ENCODE measurements at regions not wholly inside any gene's neighbourhood (a gene's known extent, or its start where the extent isn't known, plus 50 kb on each side); places are given as distances from the start of the nearest gene placed in this dataset.

DNA sequence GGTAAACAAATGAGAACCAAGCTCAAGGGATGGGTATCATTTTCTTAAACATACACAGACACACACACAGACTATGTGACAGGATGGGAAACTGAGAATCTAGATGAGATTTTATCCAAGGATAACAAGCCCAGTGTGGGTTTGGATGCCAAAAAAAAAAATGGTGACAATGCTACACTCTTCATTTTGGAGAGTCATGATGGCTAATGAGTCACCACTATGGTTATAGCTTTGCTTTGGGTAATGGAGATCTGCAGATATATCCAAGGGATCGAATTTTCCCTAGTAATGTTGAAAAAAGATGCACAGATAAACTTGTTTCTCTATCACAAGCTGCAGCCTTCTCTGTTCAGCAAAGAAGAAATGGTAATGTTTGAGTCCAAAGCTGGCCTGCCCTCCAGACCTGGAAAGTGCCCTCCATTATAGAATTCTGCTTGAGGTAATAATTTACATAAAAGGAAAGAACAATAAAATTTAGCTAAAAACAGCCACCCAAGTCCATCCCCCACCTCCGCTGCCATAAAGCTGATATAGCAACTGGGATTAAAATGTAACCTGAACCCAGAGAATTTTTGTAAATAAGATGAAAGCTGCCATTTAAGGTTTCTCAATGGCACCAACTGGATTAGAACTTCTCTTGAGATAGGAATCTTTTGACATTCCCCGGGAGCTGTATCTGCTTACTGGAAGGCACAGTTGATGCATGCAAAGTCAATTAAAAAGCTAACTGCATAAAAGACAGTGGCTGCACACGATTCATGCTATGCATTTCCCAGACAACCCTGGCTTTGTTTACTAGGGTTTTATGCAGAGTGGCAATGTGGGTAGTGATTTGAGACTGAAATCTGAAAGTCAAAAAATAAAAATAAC lies 395.2 kb upstream of the LYPLAL1 start:
- TF ChIP-seq EZH2 (IDR thresholded peaks at IDR 0.05) (no peak), POLR2A (IDR thresholded peaks at IDR 0.05; ENCODE audit: borderline replicate concordance, extremely low read depth, insufficient read depth, insufficient read length) (no peak), ELF1 (IDR thresholded peaks at IDR 0.05; ENCODE audit: borderline replicate concordance, low read depth) (no peak), RAD21 (IDR thresholded peaks at IDR 0.05; ENCODE audit: low read depth) (no peak), POLR2AphosphoS5 (IDR thresholded peaks at IDR 0.05; ENCODE audit: low read depth, low read length) (no peak), ZNF274 (IDR thresholded peaks at IDR 0.05; ENCODE audit: low read depth, low read length) (no peak), CEBPB (IDR thresholded peaks at IDR 0.05; ENCODE audit: low read depth) (no peak), SIN3A (IDR thresholded peaks at IDR 0.05; ENCODE audit: low read depth) (no peak), SP1 (IDR thresholded peaks at IDR 0.05; ENCODE audit: low read depth) (no peak), JUND (IDR thresholded peaks at IDR 0.05) (no peak), SRF (IDR thresholded peaks at IDR 0.05; ENCODE audit: low read depth) (no peak)
- TF ChIP-seq, protein P1, sequence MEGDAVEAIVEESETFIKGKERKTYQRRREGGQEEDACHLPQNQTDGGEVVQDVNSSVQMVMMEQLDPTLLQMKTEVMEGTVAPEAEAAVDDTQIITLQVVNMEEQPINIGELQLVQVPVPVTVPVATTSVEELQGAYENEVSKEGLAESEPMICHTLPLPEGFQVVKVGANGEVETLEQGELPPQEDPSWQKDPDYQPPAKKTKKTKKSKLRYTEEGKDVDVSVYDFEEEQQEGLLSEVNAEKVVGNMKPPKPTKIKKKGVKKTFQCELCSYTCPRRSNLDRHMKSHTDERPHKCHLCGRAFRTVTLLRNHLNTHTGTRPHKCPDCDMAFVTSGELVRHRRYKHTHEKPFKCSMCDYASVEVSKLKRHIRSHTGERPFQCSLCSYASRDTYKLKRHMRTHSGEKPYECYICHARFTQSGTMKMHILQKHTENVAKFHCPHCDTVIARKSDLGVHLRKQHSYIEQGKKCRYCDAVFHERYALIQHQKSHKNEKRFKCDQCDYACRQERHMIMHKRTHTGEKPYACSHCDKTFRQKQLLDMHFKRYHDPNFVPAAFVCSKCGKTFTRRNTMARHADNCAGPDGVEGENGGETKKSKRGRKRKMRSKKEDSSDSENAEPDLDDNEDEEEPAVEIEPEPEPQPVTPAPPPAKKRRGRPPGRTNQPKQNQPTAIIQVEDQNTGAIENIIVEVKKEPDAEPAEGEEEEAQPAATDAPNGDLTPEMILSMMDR (IDR thresholded peaks at IDR 0.05 in 2 of 3, conservative IDR thresholded peaks at IDR 0.05 in 1 of 3; ENCODE audit: borderline replicate concordance in 1 of 3, insufficient read depth in 1 of 3, low read depth in 2 of 3, low read length in 2 of 3) = no peak
- TF ChIP-seq, protein P2, sequence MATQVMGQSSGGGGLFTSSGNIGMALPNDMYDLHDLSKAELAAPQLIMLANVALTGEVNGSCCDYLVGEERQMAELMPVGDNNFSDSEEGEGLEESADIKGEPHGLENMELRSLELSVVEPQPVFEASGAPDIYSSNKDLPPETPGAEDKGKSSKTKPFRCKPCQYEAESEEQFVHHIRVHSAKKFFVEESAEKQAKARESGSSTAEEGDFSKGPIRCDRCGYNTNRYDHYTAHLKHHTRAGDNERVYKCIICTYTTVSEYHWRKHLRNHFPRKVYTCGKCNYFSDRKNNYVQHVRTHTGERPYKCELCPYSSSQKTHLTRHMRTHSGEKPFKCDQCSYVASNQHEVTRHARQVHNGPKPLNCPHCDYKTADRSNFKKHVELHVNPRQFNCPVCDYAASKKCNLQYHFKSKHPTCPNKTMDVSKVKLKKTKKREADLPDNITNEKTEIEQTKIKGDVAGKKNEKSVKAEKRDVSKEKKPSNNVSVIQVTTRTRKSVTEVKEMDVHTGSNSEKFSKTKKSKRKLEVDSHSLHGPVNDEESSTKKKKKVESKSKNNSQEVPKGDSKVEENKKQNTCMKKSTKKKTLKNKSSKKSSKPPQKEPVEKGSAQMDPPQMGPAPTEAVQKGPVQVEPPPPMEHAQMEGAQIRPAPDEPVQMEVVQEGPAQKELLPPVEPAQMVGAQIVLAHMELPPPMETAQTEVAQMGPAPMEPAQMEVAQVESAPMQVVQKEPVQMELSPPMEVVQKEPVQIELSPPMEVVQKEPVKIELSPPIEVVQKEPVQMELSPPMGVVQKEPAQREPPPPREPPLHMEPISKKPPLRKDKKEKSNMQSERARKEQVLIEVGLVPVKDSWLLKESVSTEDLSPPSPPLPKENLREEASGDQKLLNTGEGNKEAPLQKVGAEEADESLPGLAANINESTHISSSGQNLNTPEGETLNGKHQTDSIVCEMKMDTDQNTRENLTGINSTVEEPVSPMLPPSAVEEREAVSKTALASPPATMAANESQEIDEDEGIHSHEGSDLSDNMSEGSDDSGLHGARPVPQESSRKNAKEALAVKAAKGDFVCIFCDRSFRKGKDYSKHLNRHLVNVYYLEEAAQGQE (IDR thresholded peaks at IDR 0.05; ENCODE audit: low read depth) = no peak
- TF ChIP-seq, protein P3, sequence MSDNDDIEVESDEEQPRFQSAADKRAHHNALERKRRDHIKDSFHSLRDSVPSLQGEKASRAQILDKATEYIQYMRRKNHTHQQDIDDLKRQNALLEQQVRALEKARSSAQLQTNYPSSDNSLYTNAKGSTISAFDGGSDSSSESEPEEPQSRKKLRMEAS (IDR thresholded peaks at IDR 0.05) = no peak
